Astrocyte (in vitro differentiated cells and primary cell): ENCODE measurements at regions not wholly inside any gene's neighbourhood (a gene's known extent, or its start where the extent isn't known, plus 50 kb on each side); places are given as distances from the start of the nearest gene placed in this dataset.

Source experiments
- EZH2 ChIP-seq: IDR thresholded peaks from 2 replicates; pipeline ENCODE4 v1.6.1; 2012; ENCODE audit warnings: mild to moderate bottlenecking, low read length, inconsistent platforms; ENCODE audit not compliant: insufficient read depth
- TF ChIP-seq, protein P1 (sequence below): IDR thresholded peaks from 2 replicates; pipeline ENCODE4 v1.5.1; 2011; ENCODE audit warnings: low read depth, mild to moderate bottlenecking, inconsistent platforms, low read length, moderate library complexity; ENCODE audit not compliant: insufficient read depth

GRCh38 chr4:177239477-177239876, 70.2 kb upstream of the NEIL3 start:
- TF ChIP-seq, protein P1, sequence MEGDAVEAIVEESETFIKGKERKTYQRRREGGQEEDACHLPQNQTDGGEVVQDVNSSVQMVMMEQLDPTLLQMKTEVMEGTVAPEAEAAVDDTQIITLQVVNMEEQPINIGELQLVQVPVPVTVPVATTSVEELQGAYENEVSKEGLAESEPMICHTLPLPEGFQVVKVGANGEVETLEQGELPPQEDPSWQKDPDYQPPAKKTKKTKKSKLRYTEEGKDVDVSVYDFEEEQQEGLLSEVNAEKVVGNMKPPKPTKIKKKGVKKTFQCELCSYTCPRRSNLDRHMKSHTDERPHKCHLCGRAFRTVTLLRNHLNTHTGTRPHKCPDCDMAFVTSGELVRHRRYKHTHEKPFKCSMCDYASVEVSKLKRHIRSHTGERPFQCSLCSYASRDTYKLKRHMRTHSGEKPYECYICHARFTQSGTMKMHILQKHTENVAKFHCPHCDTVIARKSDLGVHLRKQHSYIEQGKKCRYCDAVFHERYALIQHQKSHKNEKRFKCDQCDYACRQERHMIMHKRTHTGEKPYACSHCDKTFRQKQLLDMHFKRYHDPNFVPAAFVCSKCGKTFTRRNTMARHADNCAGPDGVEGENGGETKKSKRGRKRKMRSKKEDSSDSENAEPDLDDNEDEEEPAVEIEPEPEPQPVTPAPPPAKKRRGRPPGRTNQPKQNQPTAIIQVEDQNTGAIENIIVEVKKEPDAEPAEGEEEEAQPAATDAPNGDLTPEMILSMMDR, result no peak
- TF ChIP-seq EZH2, result no peak
